ENCODE measurements at regions not wholly inside any gene's neighbourhood (a gene's known extent, or its start where the extent isn't known, plus 50 kb on each side); places are given as distances from the start of the nearest gene placed in this dataset.

GRCh38 chr16:52257534-52257933, 289.4 kb downstream of the TOX3 start:
- no peak overlapping the region for H3K27ac ChIP-seq
- no peak for TF ChIP-seq ZFX (IDR thresholded peaks at IDR 0.05; ENCODE audit: borderline replicate concordance)
- TF ChIP-seq CTCF (IDR thresholded peaks at IDR 0.05), result no peak

GRCh38 chr16:52256310-52257078, 290.4 kb downstream of the TOX3 start:
- no peak for TF ChIP-seq ZFX (IDR thresholded peaks at IDR 0.05; ENCODE audit: borderline replicate concordance)
- TF ChIP-seq CTCF (IDR thresholded peaks at IDR 0.05), result no peak

GRCh38 chr16:52254746-52255145, 292.2 kb downstream of the TOX3 start:
- no peak overlapping the region for H3K27ac ChIP-seq
- no peak for TF ChIP-seq CTCF (IDR thresholded peaks at IDR 0.05)
- no peak for TF ChIP-seq ZFX (IDR thresholded peaks at IDR 0.05; ENCODE audit: borderline replicate concordance)

More at GRCh38 chr16:52256310-52257078, 290.4 kb downstream of the TOX3 start:
- peak overlapping the region; percentile 9; the same call in 1 of the 2 replicates for H3K27ac ChIP-seq

GRCh38 chr16:52252680-52253079, 294.3 kb downstream of the TOX3 start:
- no peak for TF ChIP-seq ZFX (IDR thresholded peaks at IDR 0.05; ENCODE audit: borderline replicate concordance)
- TF ChIP-seq CTCF (IDR thresholded peaks at IDR 0.05), result no peak
- no peak overlapping the region for H3K27ac ChIP-seq

GRCh38 chr16:52251495-52251894, 295.4 kb downstream of the TOX3 start:
- no peak overlapping the region for H3K27ac ChIP-seq
- no peak for TF ChIP-seq CTCF (IDR thresholded peaks at IDR 0.05)
- TF ChIP-seq ZFX (IDR thresholded peaks at IDR 0.05; ENCODE audit: borderline replicate concordance), result no peak

- no peak overlapping the region for H3K27ac ChIP-seq
- TF ChIP-seq ZFX (IDR thresholded peaks at IDR 0.05; ENCODE audit: borderline replicate concordance) (no peak), CTCF (IDR thresholded peaks at IDR 0.05) (no peak)
These were observed 299.2 kb downstream of the TOX3 start for GRCh38 chr16:52247737-52248136.

- TF ChIP-seq CTCF (IDR thresholded peaks at IDR 0.05), result no peak
- TF ChIP-seq ZFX (IDR thresholded peaks at IDR 0.05; ENCODE audit: borderline replicate concordance), result no peak
These were observed 308.2 kb downstream of the TOX3 start for GRCh38 chr16:52238710-52239109.

More at GRCh38 chr16:52238710-52239109, 308.2 kb downstream of the TOX3 start:
- H3K27ac ChIP-seq, result no peak overlapping the region
